BE2C (cell line): ENCODE measurements at regions not wholly inside any gene's neighbourhood (a gene's known extent, or its start where the extent isn't known, plus 50 kb on each side); places are given as distances from the start of the nearest gene placed in this dataset.

ENCODE experiments used
- DNase-seq: peaks from one replicate; pipeline ENCODE4 v3.0.0-alpha.2; 2020
- H3K27me3 ChIP-seq: fragments of 250-450 bp; sonication (Bioruptor Pico); 2 replicates; pipeline ENCODE4 v1.5.1; 2020; ENCODE audit warnings: mild to moderate bottlenecking
- H3K36me3 ChIP-seq: fragments of 250-450 bp; sonication (Bioruptor Pico); 2 replicates; pipeline ENCODE4 v1.5.1; 2020; ENCODE audit warnings: mild to moderate bottlenecking
- H3K4me1 ChIP-seq: fragments of 250-450 bp; sonication (Bioruptor Pico); 2 replicates; pipeline ENCODE4 v1.5.1; 2020
- H3K4me3 ChIP-seq: 2 replicates; pipeline ENCODE4 v1.5.1; 2011; ENCODE audit warnings: low read depth, low read length
- H3K9me3 ChIP-seq: fragments of 250-450 bp; sonication (Bioruptor Pico); 2 replicates; pipeline ENCODE4 v1.5.1; 2020
- TF ChIP-seq, protein P1 (sequence below): IDR thresholded peaks from 2 replicates; pipeline ENCODE4 v1.5.1; 2012; ENCODE audit warnings: mild to moderate bottlenecking, low read depth, low read length

DNA sequence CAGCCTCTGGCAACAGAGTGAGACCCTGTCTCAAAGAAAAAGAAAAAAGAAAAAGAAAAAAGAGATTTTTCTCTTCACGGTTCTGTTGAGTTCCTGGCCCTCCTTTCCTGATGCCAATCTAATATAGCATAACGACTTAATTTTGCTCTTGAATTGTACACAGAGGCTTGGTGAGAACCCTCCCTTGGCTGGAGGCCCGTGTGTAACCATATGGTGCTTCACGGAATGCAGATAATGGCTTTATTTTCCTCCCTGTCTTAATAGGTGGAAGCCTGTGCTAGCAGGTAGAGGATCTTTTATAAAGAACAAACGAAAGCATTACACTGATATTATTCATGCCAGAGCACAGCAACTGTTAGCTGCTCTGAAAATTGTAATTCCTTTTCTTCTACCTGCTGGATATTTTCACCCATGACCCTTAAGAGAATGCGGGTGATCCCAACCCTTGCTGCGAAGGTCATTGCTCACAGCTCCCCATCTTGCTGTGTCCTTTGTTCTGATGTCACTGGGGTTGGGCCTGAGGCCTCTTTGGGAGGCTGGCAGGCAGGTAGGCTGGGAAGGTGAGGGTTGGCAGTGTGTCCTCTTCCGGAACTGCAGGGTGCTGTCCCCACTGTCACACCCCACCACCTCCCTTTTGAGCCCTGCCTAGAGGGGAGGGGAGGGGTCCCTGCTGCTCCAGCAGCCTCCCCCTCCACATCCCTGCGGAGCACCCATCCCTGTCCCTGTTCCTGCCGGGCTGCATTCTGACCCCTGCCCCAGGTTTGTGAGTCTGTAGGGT, 83.8 kb upstream of the STOX2 start:
- Histone ChIP-seq H3K4me1 (no peaks in the 10 kb centered on the region; the same call in 1 of the 2 replicates), H3K27me3 (no peaks in the 10 kb centered on the region), H3K36me3 (no peaks in the 10 kb centered on the region), H3K9me3 (no peaks in the 10 kb centered on the region), H3K4me3 (no peak overlapping the region)
- TF ChIP-seq, protein P1, sequence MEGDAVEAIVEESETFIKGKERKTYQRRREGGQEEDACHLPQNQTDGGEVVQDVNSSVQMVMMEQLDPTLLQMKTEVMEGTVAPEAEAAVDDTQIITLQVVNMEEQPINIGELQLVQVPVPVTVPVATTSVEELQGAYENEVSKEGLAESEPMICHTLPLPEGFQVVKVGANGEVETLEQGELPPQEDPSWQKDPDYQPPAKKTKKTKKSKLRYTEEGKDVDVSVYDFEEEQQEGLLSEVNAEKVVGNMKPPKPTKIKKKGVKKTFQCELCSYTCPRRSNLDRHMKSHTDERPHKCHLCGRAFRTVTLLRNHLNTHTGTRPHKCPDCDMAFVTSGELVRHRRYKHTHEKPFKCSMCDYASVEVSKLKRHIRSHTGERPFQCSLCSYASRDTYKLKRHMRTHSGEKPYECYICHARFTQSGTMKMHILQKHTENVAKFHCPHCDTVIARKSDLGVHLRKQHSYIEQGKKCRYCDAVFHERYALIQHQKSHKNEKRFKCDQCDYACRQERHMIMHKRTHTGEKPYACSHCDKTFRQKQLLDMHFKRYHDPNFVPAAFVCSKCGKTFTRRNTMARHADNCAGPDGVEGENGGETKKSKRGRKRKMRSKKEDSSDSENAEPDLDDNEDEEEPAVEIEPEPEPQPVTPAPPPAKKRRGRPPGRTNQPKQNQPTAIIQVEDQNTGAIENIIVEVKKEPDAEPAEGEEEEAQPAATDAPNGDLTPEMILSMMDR = no peak
- no peak for DNase-seq

DNA sequence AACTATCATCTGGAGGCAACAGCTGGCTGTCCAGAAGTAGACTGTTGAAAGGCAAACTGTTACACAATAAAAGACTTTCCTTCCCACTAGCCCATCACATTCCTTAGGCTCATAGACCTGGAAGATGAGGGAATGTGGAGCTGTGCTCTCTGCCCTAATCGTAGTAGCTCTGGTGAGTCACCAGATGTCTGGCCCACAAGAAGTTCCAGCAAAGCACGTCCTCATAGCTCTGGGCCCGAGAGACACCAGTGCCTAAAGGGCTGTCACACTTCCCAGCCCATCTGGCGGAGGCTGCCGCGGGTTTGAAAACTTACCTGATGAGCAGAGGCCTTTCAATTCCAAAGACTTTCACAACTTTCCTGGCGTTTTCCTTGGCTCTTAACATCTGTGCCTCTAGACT, 81.7 kb upstream of the STOX2 start:
- Histone ChIP-seq H3K4me3 (no peak overlapping the region), H3K9me3 (no peaks in the 10 kb centered on the region), H3K36me3 (no peaks in the 10 kb centered on the region), H3K4me1 (no peaks in the 10 kb centered on the region; the same call in 1 of the 2 replicates), H3K27me3 (no peaks in the 10 kb centered on the region)
- peak; percentile 24 for DNase-seq
- TF ChIP-seq, protein P1 = no peak

DNA sequence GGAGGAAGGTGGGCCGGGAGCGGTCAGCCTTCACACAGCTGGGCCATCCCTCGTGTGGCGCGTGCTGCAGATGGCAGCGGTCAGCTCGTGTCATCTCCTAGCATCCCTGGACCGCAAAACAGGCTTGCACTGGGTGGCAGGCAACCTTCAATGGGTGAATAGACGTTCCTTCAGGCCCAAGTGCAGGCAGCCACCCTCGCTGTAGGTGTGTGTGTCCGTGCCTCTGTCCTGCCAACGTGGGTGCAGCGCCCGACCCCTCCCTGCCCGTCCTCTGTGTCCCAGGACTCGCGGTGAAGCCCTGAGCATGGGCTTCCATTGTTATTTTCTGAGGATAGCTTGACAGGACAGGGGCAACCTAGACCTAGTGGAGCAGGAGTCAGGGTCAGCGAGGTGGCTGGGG, 79.8 kb upstream of the STOX2 start:
- DNase-seq = no peak
- Histone ChIP-seq H3K4me3 (no peak overlapping the region), H3K4me1 (no peaks in the 10 kb centered on the region; the same call in 1 of the 2 replicates), H3K9me3 (no peaks in the 10 kb centered on the region), H3K36me3 (no peaks in the 10 kb centered on the region), H3K27me3 (no peaks in the 10 kb centered on the region)
- TF ChIP-seq, protein P1 = no peak

DNA sequence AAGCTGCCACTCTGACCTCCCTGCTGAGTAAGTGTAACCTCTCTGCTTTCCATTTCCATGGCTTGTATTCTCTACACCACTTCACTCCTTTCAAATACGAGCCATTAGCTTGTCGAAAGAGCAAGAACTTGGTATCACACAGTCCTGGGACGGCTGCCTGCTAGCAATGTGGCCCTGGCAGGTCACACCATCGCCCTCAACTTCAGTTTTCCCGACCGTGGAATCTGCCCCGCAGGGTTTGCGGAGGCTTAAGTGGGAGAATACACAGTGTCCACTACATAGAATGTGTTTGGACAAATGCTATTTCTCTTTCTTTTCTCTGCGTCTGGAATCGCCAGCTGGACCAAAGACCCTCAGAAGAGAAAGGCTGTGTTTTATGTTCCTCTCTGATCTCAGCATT, 78.6 kb upstream of the STOX2 start:
- H3K27me3 ChIP-seq = no peaks in the 10 kb centered on the region
- no peaks in the 10 kb centered on the region for H3K36me3 ChIP-seq

DNA sequence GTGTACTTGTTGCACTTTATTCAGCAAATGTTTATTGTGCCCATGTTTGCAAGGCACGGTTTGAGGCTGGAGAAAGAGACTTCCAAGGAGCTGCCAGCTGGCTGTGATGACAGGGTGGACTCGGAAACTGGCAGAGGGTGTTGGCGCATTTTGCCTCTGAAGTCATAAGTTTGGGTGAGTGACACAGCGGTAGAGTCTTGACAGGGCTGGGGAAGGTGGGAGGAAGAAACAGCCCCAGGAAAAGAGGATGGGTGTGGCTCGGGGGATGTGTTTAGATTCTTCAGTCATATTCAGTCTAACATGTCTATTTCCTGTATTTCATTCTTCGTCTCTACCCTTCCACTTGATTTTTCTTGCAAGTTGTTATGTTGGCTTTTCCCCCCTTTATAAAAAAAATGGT, 77.0 kb upstream of the STOX2 start:
- Histone ChIP-seq H3K27me3 (no peaks in the 10 kb centered on the region), H3K9me3 (no peaks in the 10 kb centered on the region), H3K4me1 (no peaks in the 10 kb centered on the region; the same call in 1 of the 2 replicates), H3K4me3 (no peak overlapping the region), H3K36me3 (no peaks in the 10 kb centered on the region)
- TF ChIP-seq, protein P1 = no peak
- no peak for DNase-seq

More for the DNA sequence above, 78.6 kb upstream of the STOX2 start:
- Histone ChIP-seq H3K9me3 (no peaks in the 10 kb centered on the region), H3K4me1 (no peaks in the 10 kb centered on the region; the same call in 1 of the 2 replicates), H3K4me3 (no peak overlapping the region)
- DNase-seq = no peak
- TF ChIP-seq, protein P1 = no peak

DNA sequence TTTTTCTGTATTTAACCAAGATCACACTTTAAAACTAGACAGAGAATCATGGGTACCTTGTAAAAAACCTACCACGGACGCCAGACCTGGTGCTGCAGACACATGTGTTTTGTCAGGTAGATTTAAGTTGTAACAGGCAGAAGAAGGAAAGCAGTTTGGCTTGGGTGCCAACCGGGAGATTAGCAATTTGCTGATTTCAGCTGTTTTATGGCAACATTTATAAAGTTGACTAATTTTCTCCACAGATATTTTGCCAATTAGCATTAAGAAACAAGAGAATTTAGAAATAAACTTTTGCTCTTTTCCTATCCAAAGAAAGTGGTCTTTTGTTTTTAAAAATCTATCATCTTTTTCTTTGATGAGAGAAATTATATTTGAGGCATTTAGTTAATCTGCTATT, 76.3 kb upstream of the STOX2 start:
- no peak for DNase-seq
- no peaks in the 10 kb centered on the region for H3K27me3 ChIP-seq
- TF ChIP-seq, protein P1 = no peak

More for the DNA sequence above, 76.3 kb upstream of the STOX2 start:
- Histone ChIP-seq H3K4me1 (no peaks in the 10 kb centered on the region), H3K4me3 (no peak overlapping the region), H3K9me3 (no peaks in the 10 kb centered on the region), H3K36me3 (no peaks in the 10 kb centered on the region)
